Right lobe of liver (tissue), 4 donors: ENCODE measurements at regions not wholly inside any gene's neighbourhood (a gene's known extent, or its start where the extent isn't known, plus 50 kb on each side); places are given as distances from the start of the nearest gene placed in this dataset.

Experiments used
- CTCF ChIP-seq, 4 donors: fragments of 200-600 bp in 3 of 4; fragments of 450-650 bp in 1 of 4; IDR thresholded peaks; one replicate each; pipeline versions ENCODE4 v1.5.1 to v1.8.0; 2016 to 2022; ENCODE audit warnings: antibody characterized with exemption in 4 of 4, mild to moderate bottlenecking in 2 of 4
- POLR2A ChIP-seq: fragments of 450-650 bp; IDR thresholded peaks from one replicate; pipeline ENCODE4 v1.6.1; 2017; ENCODE audit warnings: antibody characterized with exemption, mild to moderate bottlenecking
- donor health status: DM: no; HTN: no; CAD: no.
- donor health status: DM: no; HTN: no; CAD: no.
- donor health status: DM: no; HTN: yes; CAD: no.

- TF ChIP-seq CTCF (IDR thresholded peaks at IDR 0.05), result no peak
- TF ChIP-seq POLR2A, result no peak
Measured at GRCh38 chr4:81776794-81777193, 305.1 kb upstream of the RASGEF1B start.
